ENCODE measurements at regions not wholly inside any gene's neighbourhood (a gene's known extent, or its start where the extent isn't known, plus 50 kb on each side); places are given as distances from the start of the nearest gene placed in this dataset.
"Not testable (repeated sequence)": the region's sequence is repeated elsewhere in the genome, so short reads cannot be mapped to it uniquely, and the experiment has no call there.

DNA sequence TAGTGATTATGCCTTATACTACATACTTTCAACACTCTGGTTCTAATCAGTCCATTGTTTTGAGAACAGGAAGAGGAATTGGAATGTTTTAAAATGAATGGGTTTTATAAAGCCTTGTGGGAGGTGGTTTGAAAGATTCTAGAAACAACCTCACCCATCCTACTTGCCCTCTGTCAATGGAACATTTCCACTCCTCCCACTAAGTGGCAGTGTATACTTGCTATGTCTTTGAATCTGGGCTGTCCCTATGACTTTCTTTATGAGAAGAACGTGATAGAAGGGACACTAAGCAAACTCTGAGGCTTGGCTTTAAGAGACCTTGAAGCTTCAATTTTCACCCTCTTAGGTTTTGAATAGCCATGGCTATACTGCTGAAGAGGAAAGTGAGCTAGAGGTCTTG is 611.2 kb downstream of the PPP4R3C start:
- no peak for DNase-seq

DNA sequence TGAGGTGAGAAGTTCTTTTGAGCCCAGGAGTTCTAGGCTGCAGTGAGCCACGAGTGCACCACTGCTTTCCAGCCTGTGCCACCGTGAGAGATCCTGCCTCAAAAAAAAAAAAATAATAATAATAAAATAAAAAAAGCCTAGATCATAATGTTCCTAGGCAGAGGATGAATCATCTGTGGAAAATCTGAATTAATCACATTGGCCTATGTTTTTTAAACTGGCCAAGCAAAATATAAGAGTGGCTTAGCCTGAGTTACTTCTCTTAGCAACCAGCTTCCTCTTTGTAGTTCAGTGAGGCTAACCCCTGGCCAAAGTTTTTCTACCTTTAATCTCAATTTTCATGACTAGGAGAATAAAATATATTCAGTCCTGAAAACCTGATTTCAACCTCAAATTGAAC is 614.6 kb downstream of the PPP4R3C start:
- no peak for DNase-seq

DNA sequence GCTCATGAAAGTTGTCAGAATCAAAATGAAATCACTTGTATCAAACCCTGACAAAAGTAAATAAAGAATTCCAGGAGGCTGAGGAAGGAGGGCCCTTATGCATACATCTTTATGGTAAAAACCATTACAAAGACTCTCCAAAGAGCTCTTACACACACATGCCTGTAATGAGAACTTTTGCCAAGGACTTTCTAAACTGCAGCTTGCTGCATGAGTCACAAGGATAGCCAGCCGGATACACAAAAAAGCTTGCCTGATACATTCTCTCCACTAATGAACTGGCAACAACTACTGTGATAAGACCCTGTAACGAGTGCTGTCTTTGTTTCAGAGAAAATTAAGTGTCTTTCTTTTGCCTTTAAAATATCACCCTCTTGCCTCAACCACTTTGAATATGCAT is 618.1 kb downstream of the PPP4R3C start:
- DNase-seq: no peak

DNA sequence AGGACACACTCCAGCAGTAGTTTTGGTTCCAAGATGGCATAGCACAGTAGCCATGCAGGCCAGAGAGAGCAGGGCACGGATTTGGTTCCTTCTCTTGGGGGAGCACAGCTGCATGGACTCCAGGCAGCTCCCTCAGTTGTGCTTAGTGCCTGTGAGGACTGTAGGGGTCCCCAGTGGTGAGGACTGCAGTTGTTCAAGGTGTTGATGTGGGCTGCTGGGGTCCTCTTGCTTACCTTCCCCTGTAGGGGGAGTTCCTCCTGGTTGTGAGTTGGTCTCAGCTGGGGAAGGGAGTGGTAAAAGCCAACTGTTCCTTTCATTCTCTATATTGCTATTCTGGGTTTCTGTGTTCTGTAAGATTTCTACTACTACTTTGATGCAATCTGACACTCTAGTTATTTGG is 606.5 kb downstream of the MAGEB5 start:
- DNase-seq: no peak

DNA sequence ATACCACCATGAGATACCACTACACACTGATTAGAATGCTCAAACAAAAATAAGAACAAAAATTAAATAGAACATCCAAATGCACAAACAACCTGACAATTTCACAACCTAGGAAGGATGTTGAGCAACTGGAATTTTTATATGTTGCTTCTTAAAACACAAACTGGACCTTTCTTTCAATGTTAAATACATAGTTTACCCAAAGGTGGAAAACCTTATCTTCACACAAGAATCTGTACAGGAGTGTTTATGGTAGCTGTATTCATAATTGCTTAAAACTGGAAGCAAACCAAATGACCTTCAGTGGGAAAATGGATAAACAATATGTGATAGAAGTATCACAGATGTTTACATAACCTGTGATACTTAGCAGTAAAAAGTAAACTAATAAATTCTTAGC is 573.8 kb downstream of the MAGEB5 start:
- DNase-seq: no peak

DNA sequence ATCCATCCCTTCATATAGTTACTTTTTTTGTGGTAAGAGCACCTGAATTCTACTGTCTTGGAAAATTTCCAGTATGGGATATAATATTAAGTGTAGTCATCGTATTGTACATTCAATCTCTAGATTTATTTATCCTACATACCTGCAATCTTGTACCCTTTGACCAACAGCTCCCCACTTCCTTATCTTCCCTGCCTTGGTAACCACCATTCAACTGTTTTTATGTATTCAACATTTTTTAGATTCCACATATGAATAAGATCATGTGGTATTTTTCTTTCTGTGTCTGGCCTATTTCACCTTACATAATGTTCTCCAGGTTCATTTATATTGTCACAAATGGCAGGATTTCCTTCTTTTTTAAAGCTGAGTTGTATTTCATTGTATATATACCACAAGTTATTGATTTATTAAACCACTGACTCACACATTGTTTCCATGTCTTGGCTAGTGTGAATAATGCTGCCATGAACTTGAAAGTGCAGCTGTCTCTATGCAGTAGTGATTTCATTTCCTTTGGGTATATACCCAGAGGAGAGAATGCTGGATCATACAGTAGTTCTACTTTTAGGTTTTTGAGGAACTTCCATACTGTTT is 572.5 kb downstream of the MAGEB5 start:
- DNase-seq: no peak

DNA sequence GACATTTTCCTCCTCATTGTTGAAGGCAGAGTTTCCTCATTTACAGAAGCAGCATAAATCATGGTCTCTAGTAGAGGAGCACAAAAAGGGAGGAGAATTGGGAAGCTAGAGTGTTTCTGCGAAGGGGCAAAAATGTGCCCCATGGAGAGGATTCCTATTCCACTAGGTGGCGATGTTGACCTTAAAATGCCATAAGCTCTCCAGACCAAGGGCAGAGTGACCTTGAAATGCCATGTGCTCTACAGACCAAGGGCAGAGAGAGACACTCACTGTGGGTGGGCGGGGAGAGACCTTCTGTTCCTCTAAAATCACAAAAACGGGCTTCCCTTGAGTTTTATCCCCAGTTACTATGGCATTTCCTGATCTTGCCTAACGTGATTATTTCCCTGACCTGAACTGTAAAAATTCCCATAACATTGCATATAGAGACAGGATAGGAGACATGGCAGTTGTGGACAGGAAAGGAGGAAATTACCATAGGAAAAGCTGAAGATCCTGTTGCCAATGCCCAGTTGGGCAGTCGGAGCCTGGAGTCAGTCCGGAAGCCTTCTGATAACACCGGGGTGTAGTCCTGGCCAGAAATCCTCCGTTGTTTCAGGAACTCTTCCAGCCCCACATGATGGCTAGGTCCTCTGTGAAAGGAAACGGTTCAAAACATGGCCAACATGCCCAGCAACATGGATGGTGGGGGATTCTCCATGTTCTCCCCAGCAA is 567.7 kb downstream of the MAGEB5 start:
- DNase-seq: no peak

DNA sequence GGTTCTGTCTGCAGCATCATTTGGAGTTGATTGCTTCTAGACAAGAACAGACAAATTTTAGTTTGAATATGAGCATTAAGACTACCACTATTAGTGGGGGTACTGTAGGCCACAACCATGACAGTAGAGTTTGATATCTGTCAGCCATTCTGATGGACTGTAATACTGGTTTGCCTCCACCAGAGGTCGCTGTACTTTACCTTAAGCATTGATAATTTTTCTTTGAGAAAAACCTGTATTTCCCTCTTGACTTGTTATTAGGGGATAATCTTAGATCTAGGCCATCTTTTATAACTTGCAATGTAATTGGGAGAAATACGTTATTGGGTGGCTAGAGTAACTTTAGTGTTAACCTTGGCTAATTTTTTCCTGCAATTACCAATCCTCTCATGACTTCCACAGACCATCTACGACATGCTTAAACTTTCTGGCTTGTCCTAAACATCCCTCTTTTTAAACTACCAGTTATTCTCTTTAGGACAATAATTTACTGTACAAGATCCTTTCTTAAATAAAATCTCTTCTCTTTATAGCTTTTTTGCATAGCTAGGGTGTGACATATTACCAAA is 562.4 kb downstream of the MAGEB5 start:
- no peak for DNase-seq

DNA sequence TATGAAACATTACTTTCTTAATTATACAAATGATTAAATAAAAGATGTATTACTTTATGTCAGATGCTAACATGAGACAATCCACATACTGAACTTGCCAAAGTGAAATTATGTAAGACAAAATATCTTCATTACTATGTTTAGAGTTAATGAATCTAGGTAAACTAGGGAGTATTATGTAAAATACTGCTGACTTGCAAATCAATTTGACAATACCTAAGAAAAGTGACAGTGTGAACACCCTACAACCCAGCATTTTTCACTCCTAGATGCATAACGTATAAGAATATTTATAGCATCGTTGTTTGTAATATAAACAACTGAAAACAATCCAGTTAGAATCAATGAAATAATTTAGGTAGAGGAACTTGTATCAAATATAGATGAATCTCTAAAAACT is 546.3 kb downstream of the MAGEB5 start:
- no peak for DNase-seq

DNA sequence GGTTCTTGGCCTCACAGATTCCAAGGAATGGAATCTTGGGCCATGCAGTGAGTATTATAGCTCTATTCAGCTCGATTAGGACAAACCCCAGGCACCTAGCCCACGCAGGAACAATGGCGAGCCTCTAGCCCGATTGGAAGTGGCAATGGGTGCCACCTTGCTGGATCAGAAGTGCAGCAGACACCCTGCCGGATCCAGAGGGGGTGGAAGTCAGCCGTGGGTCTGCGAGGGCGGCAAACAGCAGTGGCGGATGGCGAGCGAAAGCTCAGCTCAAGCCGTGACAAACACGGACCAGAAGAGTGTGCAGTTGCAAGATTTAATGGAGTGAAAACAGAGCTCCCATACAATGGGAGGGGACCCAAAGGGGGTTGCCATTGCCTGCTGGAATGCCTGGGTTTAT is 539.8 kb downstream of the MAGEB5 start:
- not testable (repeated sequence) for DNase-seq

DNA sequence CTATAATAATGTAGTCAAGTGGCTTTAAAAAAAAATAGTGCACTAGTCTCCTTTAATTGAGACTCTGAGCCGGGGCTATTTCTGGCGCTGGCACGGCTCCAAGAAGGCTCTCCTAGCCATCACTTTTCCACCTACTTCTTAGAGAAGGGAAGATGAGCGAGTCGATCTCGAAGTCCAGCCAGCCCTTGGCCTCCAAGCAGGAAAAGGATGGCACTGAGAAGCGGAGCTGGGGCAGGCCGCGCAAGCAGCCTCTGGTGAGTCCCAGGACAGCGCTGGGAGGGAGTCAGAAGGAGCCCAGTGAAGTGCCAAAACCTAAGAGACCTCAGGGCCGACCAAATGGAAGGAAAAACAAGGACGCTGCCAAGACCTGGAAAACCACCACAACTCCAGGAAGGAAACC is 531.9 kb downstream of the MAGEB5 start:
- no peak for DNase-seq

DNA sequence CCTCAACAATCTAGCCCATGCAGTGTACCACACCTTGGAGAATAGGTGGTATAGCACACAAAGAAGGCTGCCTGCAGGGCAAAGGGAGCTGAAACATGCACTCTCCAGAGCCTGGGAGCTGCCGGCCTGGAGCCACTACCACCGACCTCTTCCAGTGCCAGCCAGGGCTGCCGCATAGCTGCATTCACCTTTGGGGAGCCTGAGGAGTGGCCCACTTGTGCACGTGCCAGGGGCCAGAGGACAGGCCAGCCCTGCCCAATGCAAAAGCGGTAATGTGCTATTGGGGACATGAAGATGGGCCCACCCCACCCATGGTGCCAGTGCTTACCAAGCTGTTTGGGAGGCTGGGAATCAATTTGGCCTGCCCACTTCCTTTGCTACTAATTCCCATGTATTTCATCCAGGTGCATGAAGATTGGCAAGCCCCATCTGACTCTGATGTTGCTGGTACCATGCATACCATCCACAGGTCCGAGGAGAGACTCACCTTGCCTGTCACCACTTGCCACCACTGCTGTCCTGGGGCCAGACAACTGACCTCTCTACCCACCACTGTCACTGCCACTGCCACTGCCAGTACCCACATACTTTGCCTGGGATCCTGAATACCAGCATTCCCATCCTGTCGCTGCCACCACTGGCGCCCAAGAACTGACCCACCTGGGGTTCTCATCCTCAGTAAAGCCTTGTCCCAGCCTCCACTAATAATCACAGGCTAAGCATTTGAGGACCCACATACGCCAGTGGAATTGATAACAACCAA is 506.9 kb downstream of the MAGEB5 start:
- DNase-seq: peak; percentile 4

DNA sequence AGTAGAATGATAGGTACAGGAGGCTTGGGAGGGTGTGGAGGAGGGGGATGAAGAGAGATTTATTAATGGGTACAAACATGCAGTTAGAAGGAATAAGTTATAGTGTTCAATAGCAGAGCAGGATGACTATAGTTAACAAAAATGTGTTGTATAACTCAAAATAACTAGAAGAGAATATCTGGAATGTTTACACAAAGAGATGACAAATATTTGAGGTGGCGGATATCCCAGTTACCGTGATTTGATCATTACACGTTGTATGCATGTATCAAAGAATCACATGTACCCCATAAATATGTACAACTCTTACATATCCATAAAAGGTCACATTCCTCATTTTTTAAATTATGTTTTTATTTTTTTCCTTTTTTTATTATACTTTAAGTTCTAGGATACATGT is 456.6 kb downstream of the MAGEB5 start:
- DNase-seq: no peak

DNA sequence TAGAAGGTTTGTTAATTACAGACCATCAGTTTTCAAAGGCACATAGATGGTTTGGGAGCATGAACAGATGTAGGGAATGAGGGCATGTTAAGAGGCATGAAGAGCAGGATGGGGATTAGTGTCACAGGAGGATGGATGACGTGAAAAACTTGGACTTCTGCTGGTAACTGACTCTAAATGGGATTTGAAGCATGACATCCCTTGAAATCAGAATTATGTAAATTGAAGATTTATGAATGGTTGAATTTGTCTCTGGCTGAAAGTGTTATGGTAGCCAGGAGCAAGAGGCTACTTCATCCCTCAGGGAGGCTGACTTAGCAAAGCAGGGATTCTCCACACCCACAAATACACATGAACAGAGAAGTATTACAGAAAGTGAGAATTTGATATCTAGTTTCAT is 454.6 kb downstream of the MAGEB5 start:
- DNase-seq: no peak

DNA sequence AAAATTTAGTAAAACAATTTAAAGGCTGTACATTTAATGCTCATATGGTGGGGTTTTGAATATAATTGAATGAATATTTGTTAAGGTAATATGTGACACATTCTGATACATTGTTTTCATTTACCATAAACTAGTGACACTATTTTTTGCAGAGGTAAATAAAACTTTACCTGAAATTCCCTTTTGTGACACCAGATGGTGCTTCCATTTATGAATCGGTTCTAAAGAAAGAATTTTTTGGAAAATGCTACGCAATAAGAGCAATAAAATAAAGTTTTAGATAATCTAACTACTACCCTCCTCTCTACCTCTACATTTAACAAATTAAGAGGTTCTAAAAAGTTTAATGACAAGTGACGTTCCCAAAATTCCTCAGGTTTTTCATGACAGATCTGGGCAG is 448.9 kb downstream of the MAGEB5 start:
- DNase-seq: no peak

DNA sequence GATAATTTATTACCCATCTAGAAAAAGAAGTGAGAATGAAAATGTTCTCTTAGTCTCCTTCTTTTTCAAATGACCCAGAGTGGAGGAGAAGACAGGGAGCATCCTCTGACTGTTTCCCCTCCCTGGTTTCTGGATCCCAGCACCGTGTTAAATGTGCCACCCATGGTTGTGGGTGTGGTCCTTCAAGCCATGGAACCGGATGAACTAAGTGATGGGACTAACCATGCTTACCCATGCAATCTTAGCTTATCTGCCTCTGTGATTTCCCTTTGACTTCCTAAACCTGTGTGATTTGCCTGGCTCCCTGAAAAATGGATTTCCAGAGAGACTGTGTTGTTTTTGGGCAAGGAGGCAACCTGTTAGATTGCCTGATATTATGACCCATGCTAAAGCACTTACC is 437.1 kb downstream of the MAGEB5 start:
- DNase-seq: no peak

DNA sequence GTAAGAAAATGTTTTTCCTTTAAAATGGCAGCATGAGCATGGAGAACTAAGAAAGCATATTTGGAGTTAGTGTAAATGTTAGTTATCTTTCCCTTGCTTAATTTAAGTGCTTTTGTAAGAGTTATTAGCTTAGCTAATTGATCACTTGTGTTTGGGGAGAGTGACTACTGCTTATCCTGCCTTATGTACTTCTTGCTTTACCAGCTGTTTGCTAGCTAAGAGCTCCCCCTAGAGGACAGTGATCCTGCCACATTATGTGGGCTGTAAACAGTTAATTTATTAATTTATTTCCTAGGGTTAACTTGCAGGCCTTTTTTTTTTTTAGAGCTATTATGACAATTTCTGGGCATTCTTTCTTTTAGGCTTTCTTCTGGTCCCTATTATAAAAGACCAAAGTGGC is 435.8 kb downstream of the MAGEB5 start:
- DNase-seq: no peak

DNA sequence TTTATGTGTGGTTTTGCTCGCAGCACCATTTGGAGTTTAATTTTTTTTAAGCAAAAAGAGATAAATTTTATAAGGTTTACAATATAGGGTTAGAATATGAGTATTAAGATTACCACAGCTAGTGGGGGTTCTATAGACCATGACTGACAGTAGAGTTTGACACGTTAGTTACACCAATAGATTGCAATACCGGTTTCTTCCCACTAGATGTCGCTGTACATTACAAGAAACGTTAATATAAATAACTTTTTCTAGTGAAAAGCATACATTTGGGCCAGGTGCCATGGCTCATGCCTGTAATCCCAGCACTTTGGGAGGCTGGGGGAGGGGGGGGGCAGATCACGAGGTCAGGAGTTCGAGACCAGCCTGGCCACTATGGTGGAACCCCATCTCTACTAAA is 433.6 kb downstream of the MAGEB5 start:
- no peak for DNase-seq

DNA sequence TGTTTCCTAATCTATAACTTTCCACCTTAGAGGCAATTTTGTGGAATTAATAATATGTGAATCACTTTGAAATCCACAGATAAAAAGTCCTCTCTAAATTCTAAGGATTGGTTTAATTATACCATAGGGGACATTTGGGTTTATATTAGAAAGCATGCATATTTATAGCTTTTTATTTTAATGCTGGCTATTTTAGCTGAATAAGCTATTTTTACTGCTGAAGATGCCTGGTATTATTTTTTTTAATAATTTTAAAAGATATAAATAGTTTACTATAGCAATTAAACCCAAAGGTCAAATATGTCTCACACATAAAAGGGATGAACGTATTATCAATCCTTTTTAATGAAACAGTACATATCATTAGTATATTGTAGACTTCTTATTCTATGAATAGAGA is 415.4 kb downstream of the MAGEB5 start:
- DNase-seq: no peak

DNA sequence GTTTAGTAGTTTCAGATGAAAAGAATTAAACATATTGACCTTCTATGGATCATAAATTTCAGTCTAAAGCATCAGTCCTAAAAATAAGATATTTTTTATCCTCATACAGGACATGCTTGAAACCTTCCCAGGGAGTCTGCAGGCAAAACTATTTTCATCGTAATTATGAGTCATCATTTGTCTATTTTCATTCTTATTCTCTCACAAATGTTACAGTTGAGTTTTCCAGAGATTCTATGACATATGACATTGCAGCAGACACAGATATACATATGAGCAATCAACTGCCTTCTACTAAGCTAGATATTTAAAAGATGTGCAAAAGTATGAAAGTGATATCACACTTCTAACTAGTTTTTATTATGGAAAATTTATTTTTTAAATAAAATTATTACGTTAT is 398.0 kb downstream of the MAGEB5 start:
- DNase-seq: no peak

DNA sequence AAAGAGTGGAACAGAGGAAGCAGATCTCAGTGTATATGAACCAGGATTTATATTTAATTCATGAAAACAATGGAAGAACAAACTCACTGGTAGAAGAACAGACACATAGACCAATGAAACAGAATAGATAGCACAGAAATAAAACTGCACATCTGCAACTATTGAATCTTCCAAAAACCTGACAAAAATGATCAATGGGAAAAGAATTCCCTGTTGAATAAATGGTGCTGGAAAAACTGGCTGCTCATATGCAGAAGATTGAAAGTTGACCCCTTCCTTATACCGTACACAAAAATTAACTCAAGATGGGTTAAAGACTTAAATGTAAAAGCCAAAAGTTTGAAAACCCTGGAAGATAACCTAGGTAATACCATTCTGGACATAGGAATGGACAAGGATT is 391.0 kb downstream of the MAGEB5 start:
- DNase-seq: no peak

DNA sequence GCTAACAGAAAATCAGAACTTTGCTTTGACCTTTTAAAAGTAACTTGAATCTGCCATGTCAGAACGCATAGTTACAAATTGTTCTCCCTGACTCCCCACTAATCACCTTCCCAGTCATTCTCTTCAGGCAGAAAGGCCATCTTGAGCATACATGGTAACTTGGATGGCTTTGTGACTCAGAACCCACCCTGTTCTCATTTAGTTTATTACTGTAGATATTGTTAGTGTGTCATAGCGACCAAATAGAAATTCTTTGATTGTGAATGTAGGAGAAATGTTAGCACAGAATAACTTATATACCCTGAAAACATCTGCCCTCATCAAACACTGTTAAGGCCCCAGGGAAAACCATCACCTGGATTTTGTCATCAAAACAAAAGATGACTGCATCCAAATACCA is 382.0 kb downstream of the MAGEB5 start:
- DNase-seq: no peak

DNA sequence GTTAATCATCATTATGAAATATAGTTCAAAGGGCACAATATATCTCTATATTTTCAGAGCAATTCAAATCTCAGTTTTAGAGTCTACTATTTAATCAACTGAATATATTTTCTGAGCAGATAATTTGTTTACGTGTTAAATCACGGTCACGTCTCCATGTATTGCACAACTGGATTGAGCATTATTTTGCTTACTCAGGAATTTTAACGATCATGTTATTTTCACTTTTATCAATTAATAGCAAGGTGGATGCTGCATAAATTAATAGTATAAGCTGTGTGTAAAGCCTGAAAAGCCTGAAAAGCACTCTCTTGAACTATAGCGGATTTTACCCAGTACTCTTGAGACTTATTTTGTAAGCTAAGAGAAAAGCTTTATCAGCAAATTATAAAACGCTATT is 374.9 kb downstream of the MAGEB5 start:
- no peak for DNase-seq

DNA sequence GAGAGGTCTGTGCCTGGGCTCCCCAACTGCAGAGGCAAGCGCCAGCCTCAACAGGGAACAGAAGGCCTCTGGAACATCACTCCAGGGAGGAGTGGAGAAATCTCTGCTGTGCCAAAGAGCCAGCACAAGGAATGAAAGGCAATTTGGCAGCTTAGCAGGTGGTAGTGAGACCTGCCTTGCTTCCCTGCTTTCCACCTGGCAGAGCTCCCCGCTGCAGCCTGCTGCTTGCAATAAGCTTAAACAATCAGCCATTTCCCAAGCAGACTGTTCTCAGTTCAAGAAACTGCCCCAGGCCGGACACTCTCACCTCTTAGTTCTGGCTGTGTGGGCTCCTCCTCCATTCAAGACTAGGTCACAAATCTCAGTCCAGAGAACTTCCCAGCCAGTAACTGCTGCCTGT is 370.6 kb downstream of the MAGEB5 start:
- no peak for DNase-seq

Data from activated naive CD4-positive, alpha-beta T cell treated with anti-CD3 and anti-CD28 coated beads, Interleukin-2, amount 50 U/mL, for 16 hours (primary cell).